K562 (cell line): ENCODE measurements at regions not wholly inside any gene's neighbourhood (a gene's known extent, or its start where the extent isn't known, plus 50 kb on each side); places are given as distances from the start of the nearest gene placed in this dataset.

Experiments used
- ATAC-seq: fragments of 200-7000 bp; cut with Tn5 transposase; 3 replicates; pipeline ENCODE4 v1.9.1; 2020; ENCODE audit warnings: moderate library complexity
- BruUV-seq: library from RNA; stranded (reverse); fragments of 400-500 nt; replicated peaks from 2 replicates; lab custom pipeline; 2021; lab: Mats Ljungman, UMichigan
- CTCF ChIA-PET: fragments of 300-600 bp; formaldehyde crosslinking; extraction: SDS; loops from one replicate; lab custom pipeline; 2021; ENCODE audit warnings: low intra/inter-chr PET ratio; lab: Yijun Ruan, JAX
- POLR2A ChIA-PET: fragments of 300-600, 350-650 bp; sonication (Branson Sonifier 250); formaldehyde crosslinking; extraction: SDS; loops from one replicate; lab custom pipeline; 2021; ENCODE audit warnings: antibody characterized with exemption, inconsistent platforms; lab: Yijun Ruan, JAX
- DNase-seq, 4 experiments: peaks; one replicate each; pipeline versions ENCODE4 v3.0.0 to v3.0.0-alpha.2; 2011 to 2018; ENCODE audit warnings: low spot score in 3 of 4, mixed read lengths in 3 of 4; ENCODE audit errors: extremely low read depth in 1 of 4
- FAIRE-seq: peaks from 2 replicates; lab custom pipeline; 2011; peaks lifted over from hg19 to GRCh38; lab: Jason Lieb, UNC
- H2AFZ ChIP-seq: 2 replicates; pipeline ENCODE4 v1.6.0; 2011; ENCODE audit warnings: low read depth, low read length, control low read depth, inconsistent platforms
- H3K27ac ChIP-seq: fragments of 200-600 bp; 3 replicates; pipeline ENCODE4 v1.8.0; 2011; ENCODE audit warnings: low read depth, mild to moderate bottlenecking, control low read depth, inconsistent platforms, low read length, moderate library complexity, mixed read lengths; ENCODE audit errors: extremely low read depth
- H3K27me3 ChIP-seq, 2 experiments: fragments of 300-600 bp in 1 of 2; 2 replicates in 1 of 2; 3 replicates in 1 of 2; pipeline versions ENCODE4 v1.6.0 to v1.8.0; 2011; ENCODE audit warnings: inconsistent platforms in 2 of 2, low read length in 2 of 2, mild to moderate bottlenecking in 1 of 2, mixed read lengths in 1 of 2, moderate library complexity in 1 of 2; ENCODE audit not compliant: control insufficient read depth in 2 of 2, insufficient read depth in 2 of 2
- H3K36me3 ChIP-seq: fragments of 300-600 bp; 3 replicates; pipeline ENCODE4 v1.8.0; 2011; ENCODE audit warnings: mild to moderate bottlenecking, low read length, inconsistent platforms; ENCODE audit not compliant: control insufficient read depth, insufficient read depth
- H3K4me1 ChIP-seq, 2 experiments: fragments of 200-600 bp in 1 of 2; replicated peaks in 1 of 2; 2 replicates in 1 of 2; 3 replicates in 1 of 2; pipeline versions ENCODE4 v1.5.1 to v1.8.0; 2011; ENCODE audit warnings: inconsistent platforms in 2 of 2, low read length in 2 of 2, mild to moderate bottlenecking in 1 of 2, mixed read lengths in 1 of 2, moderate library complexity in 1 of 2; ENCODE audit not compliant: control insufficient read depth in 2 of 2, insufficient read depth in 2 of 2
- H3K4me2 ChIP-seq: 2 replicates; pipeline ENCODE4 v1.6.1; 2011; ENCODE audit warnings: low read length, control low read depth, inconsistent platforms, mixed read lengths; ENCODE audit not compliant: insufficient read depth
- H3K4me3 ChIP-seq: fragments of 200-600 bp; sonication (generic), shearing (Covaris generic); 2 replicates; pipeline ENCODE4 v1.5.1; 2016; ENCODE audit warnings: control low read depth, inconsistent platforms
- H3K79me2 ChIP-seq: fragments of 200-600 bp; 3 replicates; pipeline ENCODE4 v1.8.0; 2011; ENCODE audit warnings: low read length, inconsistent platforms; ENCODE audit not compliant: control insufficient read depth, insufficient read depth
- H3K9ac ChIP-seq, 2 experiments: 2 replicates each; pipeline versions ENCODE4 v1.6.0 to v1.6.1; 2011; ENCODE audit warnings: low read depth in 2 of 2, low read length in 2 of 2, control low read depth in 1 of 2, inconsistent platforms in 1 of 2, mild to moderate bottlenecking in 1 of 2, mixed read lengths in 1 of 2; ENCODE audit not compliant: insufficient read depth in 1 of 2
- H3K9me1 ChIP-seq: one replicate; pipeline ENCODE4 v1.6.0; 2011; ENCODE audit warnings: inconsistent platforms, mild to moderate bottlenecking, low read length, moderate library complexity; ENCODE audit not compliant: control insufficient read depth, insufficient read depth
- H3K9me3 ChIP-seq: replicated peaks from 2 replicates; pipeline ENCODE4 v1.5.1; 2011; ENCODE audit warnings: low read depth, low read length, inconsistent platforms; ENCODE audit not compliant: control insufficient read depth, insufficient read depth
- H4K20me1 ChIP-seq: replicated peaks from 2 replicates; pipeline ENCODE4 v1.6.1; 2011; ENCODE audit warnings: low read length, inconsistent platforms, mixed read lengths; ENCODE audit not compliant: control insufficient read depth, insufficient read depth
- CEBPZ ChIP-seq: fragments of 150-350 bp; IDR thresholded peaks from 2 replicates; pipeline ENCODE4 v1.6.1; 2014; ENCODE audit warnings: low read depth, mild to moderate bottlenecking, low read length, borderline replicate concordance
- MXI1 ChIP-seq: IDR thresholded peaks from 2 replicates; pipeline ENCODE4 v1.6.1; 2011; ENCODE audit warnings: low read depth, mild to moderate bottlenecking, improper control_type of control experiment, low read length
- PURB ChIP-seq: sonication (generic); formaldehyde crosslinking; IDR thresholded peaks from 2 replicates; pipeline ENCODE4 v1.9.0; 2021; ENCODE audit warnings: low read depth, mild to moderate bottlenecking, missing genetic modification reagents
- RBM25 ChIP-seq: fragments of 200-400 bp; formaldehyde crosslinking; IDR thresholded peaks from 2 replicates; pipeline ENCODE4 v1.6.1; 2018; ENCODE audit warnings: low read length, low read depth, moderate library complexity; ENCODE audit not compliant: severe bottlenecking
- ZNF140 ChIP-seq: fragments of 250-450 bp; sonication (Bioruptor Pico); IDR thresholded peaks from 2 replicates; pipeline ENCODE4 v1.8.0; 2021; ENCODE audit warnings: moderate library complexity, mild to moderate bottlenecking, inconsistent platforms
- ZNF407 ChIP-seq: fragments of 450-650 bp; IDR thresholded peaks from 2 replicates; pipeline ENCODE4 v1.6.1; 2016; ENCODE audit warnings: low read depth
- ZNF655 ChIP-seq: fragments of 250-450 bp; sonication (Bioruptor Pico); IDR thresholded peaks from 2 replicates; pipeline ENCODE4 v1.5.0; 2021
- WGBS: fragments of 100-300 bp; shearing (Covaris generic); methylation state at CpG from one replicate; pipeline ENCODE4 v1.1.6; 2016; ENCODE audit warnings: low coverage, mixed read lengths; ENCODE audit not compliant: insufficient coverage; ENCODE audit errors: missing lambda C conversion rate; 5-methylcytosine and 5-hydroxymethylcytosine counted together
- in situ Hi-C: fragments of 300-500 bp; cut with MboI; formaldehyde crosslinking; loops from 4 replicates; pipeline ENCODE4 v1.15.0; 2018; ENCODE audit warnings: inconsistent platforms, mixed read lengths
- intact Hi-C: fragments of 100-400 bp; cut with micrococcal nuclease; formaldehyde crosslinking; loops from 2 replicates; pipeline ENCODE4 v1.14.2; 2022

GRCh38 chr10:121135512-121135911 is 284.4 kb downstream of the WDR11 start:
- Histone ChIP-seq H4K20me1 (no peaks in the 10 kb centered on the region), H3K4me3 (no peak overlapping the region), H3K9me3 (no peaks in the 10 kb centered on the region), H3K27ac (no peak overlapping the region), H3K4me2 (no peak overlapping the region), H3K9me1 (no peaks in the 10 kb centered on the region), H2AFZ (no peak overlapping the region), H3K36me3 (no peaks in the 10 kb centered on the region), H3K27me3 (no peaks in the 10 kb centered on the region; a peak in 1 of 5 replicates), H3K4me1 (no peaks in the 10 kb centered on the region), H3K79me2 (no peaks in the 10 kb centered on the region), H3K9ac (no peak overlapping the region)
- DNase-seq (no peak), ATAC-seq (no peak), FAIRE-seq (no peak)
- intact Hi-C loops = no loop called here
- in situ Hi-C loops = no loop called here
- ChIA-PET POLR2A (no interaction called here), CTCF (no interaction called here)
- 4% methylated on average over 3 of the region's 4 CpGs for WGBS
- BruUV-seq = no TSS peak
- TF ChIP-seq CEBPZ (no peak), RBM25 (peak; percentile 73), ZNF407 (no peak), MXI1 (no peak), ZNF655 (CRISPR knock-in tag) (no peak), ZNF140 (CRISPR knock-in tag) (no peak), PURB (CRISPR knock-in tag) (no peak)
